BLaER1 (cell line): ENCODE measurements at regions not wholly inside any gene's neighbourhood (a gene's known extent, or its start where the extent isn't known, plus 50 kb on each side); places are given as distances from the start of the nearest gene placed in this dataset.

Source experiments
- H3K27ac ChIP-seq: shearing (Covaris generic); formaldehyde crosslinking; 2 replicates; pipeline ENCODE4 v1.8.1; 2022
- H3K27me3 ChIP-seq: shearing (Covaris generic); formaldehyde crosslinking; 2 replicates; pipeline ENCODE4 v1.8.1; 2022
- H3K36me3 ChIP-seq: shearing (Covaris generic); formaldehyde crosslinking; 2 replicates; pipeline ENCODE4 v1.8.1; 2022
- H3K4me1 ChIP-seq: shearing (Covaris generic); formaldehyde crosslinking; 2 replicates; pipeline ENCODE4 v1.8.1; 2022
- H3K4me2 ChIP-seq: shearing (Covaris generic); formaldehyde crosslinking; 2 replicates; pipeline ENCODE4 v1.8.1; 2022
- H3K4me3 ChIP-seq: shearing (Covaris generic); formaldehyde crosslinking; 2 replicates; pipeline ENCODE4 v1.8.1; 2022
- H3K9ac ChIP-seq: shearing (Covaris generic); formaldehyde crosslinking; 2 replicates; pipeline ENCODE4 v1.8.1; 2022
- H3K9me3 ChIP-seq: shearing (Covaris generic); formaldehyde crosslinking; 2 replicates; pipeline ENCODE4 v1.8.1; 2022
- H4K20me1 ChIP-seq: shearing (Covaris generic); formaldehyde crosslinking; 2 replicates; pipeline ENCODE4 v1.8.1; 2022
- Cebpa-rat ChIP-seq: shearing (Covaris generic); IDR thresholded peaks from 2 replicates; pipeline ENCODE4 v1.8.1; 2022

DNA sequence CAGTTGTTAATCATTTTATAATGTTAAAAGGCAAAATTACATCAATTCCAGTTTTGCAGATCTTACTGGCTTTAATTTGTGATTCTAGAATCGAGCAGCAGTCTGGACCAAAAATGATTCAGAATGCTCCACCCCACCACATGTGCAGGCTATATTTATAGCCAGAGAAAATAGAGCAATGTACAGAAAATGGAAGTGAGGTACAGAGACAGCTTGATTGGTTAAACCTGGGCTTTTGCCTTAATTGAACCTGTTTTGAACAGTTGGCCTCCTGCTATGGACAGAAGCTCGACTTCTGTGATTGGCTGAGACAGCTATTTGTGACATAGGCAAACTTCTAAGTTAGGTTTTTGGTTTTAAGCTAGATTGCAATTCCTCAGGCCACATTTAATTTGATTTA is 607.4 kb upstream of the MIR17HG start:
- Histone ChIP-seq H3K9ac (no peak overlapping the region), H3K36me3 (no peaks in the 10 kb centered on the region), H4K20me1 (no peaks in the 10 kb centered on the region), H3K4me2 (no peak overlapping the region), H3K4me1 (no peaks in the 10 kb centered on the region), H3K27ac (no peak overlapping the region), H3K27me3 (no peaks in the 10 kb centered on the region), H3K9me3 (no peaks in the 10 kb centered on the region), H3K4me3 (no peak overlapping the region)
- TF ChIP-seq Cebpa-rat = no peak

DNA sequence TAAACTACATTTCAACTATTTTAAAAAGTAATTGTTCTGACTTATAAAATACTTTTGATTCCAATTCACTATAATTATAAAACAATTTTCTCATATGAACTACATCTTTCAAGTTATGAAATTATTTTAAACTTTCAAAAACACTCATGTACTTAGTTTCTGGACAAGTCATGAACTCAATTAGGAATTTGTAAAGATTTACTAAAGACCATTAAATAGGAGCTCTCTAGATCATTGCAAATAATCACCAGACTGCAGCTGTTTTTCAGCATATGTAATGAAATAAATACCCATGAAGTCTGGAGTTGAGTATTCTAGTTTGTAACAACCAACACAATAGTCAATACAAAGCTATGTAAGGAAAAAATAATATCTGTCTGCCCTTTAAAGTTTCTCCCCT is 605.1 kb upstream of the MIR17HG start:
- no peaks in the 10 kb centered on the region for H4K20me1 ChIP-seq
- H3K4me1 ChIP-seq = no peaks in the 10 kb centered on the region
- H3K27me3 ChIP-seq = no peaks in the 10 kb centered on the region

DNA sequence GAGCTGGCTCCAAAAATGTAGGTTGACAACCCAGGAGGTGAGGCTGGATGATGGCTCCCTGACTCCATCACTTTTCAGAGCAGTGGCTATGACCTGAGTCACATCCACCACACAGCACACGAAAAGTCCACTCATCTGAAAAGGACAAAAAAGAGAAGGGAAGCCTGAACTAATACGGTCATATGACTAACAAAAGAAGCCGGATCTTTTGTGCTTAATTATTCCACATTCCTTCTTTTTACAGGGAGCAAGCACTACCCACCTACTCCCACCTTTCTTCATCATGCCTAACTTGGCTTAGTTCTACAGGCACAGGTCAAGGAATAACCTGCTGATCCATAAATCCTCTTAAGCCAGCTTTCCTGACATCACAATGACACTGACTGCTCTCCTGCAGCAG is 601.3 kb upstream of the MIR17HG start:
- Histone ChIP-seq H4K20me1 (no peaks in the 10 kb centered on the region), H3K9me3 (no peaks in the 10 kb centered on the region), H3K4me3 (no peak overlapping the region), H3K27me3 (no peaks in the 10 kb centered on the region), H3K4me1 (no peaks in the 10 kb centered on the region), H3K9ac (no peak overlapping the region), H3K27ac (no peak overlapping the region), H3K4me2 (no peak overlapping the region), H3K36me3 (no peaks in the 10 kb centered on the region)
- no peak for TF ChIP-seq Cebpa-rat

More for the DNA sequence above, 605.1 kb upstream of the MIR17HG start:
- no peak overlapping the region for H3K4me2 ChIP-seq
- no peaks in the 10 kb centered on the region for H3K36me3 ChIP-seq
- no peak overlapping the region for H3K27ac ChIP-seq
- no peak for TF ChIP-seq Cebpa-rat
- H3K9me3 ChIP-seq = no peaks in the 10 kb centered on the region
- no peak overlapping the region for H3K9ac ChIP-seq
- H3K4me3 ChIP-seq = no peak overlapping the region

DNA sequence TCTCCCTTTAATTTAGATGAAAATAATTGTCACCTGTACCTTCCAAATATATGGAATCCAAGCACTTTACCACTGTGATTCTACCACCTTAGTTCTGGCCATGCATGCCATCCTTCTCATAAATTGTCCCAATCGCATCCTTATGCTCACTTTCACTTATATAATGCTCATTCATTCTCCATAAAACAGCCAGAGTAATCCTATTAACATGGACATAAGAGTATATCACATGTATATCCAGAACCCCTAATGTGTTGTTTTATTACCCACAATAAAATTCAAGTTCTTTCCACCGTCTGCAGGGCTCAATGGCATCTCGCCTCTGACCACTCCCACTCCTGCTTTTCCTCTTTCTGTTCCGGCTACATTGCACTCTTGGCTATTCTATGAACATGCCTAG is 597.5 kb upstream of the MIR17HG start:
- Histone ChIP-seq H3K4me1 (no peaks in the 10 kb centered on the region), H3K27ac (no peak overlapping the region), H3K27me3 (no peaks in the 10 kb centered on the region), H3K9ac (no peak overlapping the region), H3K4me3 (no peak overlapping the region), H3K9me3 (no peaks in the 10 kb centered on the region), H4K20me1 (no peaks in the 10 kb centered on the region), H3K4me2 (no peak overlapping the region), H3K36me3 (no peaks in the 10 kb centered on the region)
- no peak for TF ChIP-seq Cebpa-rat

DNA sequence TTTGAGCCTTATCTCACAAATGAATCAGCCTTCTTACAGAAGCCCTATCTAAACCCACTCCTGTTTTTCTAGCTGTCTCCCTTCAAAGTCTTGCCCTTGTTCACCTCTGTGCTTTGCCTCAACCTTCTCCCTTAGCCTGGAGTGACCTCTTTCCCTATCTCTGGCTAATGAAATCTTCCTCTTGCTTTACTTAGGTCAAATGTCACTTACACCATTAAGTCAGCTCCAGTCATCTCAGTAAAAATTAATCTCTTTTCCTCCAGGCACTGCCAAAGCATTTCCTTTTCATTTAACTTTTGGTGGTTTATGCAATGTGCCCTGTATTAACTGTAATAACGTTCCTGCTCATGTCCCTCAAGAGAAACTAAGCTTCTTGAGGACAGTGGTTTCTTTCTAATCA is 596.5 kb upstream of the MIR17HG start:
- Histone ChIP-seq H3K4me1 (no peaks in the 10 kb centered on the region), H3K27ac (no peak overlapping the region), H4K20me1 (no peaks in the 10 kb centered on the region), H3K4me3 (no peak overlapping the region), H3K4me2 (no peak overlapping the region), H3K27me3 (no peaks in the 10 kb centered on the region), H3K9me3 (no peaks in the 10 kb centered on the region), H3K9ac (no peak overlapping the region), H3K36me3 (no peaks in the 10 kb centered on the region)
- no peak for TF ChIP-seq Cebpa-rat

DNA sequence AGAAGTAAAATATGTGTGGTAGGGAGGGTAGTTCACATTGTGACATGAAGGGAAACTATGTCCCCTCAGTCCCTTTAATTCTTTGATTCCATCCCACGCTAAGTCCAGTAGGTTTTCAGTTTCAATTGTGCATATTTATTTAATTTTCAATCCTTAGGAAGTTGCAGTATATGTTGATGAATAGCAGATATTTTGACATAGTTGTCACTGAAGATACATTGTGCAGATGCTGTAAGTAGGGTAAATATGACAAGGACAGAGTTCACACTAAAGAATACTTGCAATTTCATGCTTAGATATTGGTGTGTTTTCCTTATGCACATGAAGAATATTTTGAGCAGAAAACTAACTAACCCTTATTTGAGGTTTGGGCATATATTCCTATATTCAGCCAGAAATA is 595.4 kb upstream of the MIR17HG start:
- Histone ChIP-seq H3K9ac (no peak overlapping the region), H4K20me1 (no peaks in the 10 kb centered on the region), H3K4me1 (no peaks in the 10 kb centered on the region), H3K4me2 (no peak overlapping the region), H3K36me3 (no peaks in the 10 kb centered on the region), H3K27ac (no peak overlapping the region), H3K9me3 (no peaks in the 10 kb centered on the region), H3K4me3 (no peak overlapping the region), H3K27me3 (no peaks in the 10 kb centered on the region)
- TF ChIP-seq Cebpa-rat = no peak

DNA sequence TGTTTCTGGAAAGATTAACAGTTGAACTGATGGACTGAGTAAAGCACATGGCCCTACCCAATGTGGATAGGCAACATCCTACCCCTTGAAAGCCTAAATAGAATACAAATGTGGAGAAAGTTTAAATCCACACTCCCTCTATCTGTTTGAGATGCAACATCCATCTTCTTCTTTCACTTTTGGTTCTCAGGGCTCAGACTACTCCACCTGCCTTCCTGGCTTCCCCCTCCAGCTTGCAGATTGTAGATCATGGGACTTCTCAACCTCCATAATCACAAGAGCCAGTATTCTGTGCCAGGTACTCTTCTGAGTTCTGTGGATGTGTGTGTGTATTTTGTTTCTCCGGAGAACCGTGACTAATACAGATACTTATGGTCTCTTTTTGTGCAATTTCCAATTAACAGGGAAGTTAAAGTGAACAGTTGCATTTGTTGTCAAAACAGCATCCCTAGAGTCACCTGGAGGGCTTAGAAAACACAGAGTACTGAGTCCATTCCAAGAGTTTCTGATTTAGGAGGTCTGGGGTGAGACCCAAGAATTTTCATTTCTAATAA is 590.3 kb upstream of the MIR17HG start:
- TF ChIP-seq Cebpa-rat = no peak
- Histone ChIP-seq H3K9me3 (no peaks in the 10 kb centered on the region), H3K27ac (no peak overlapping the region), H3K9ac (no peak overlapping the region), H4K20me1 (no peaks in the 10 kb centered on the region), H3K4me3 (no peak overlapping the region), H3K4me1 (no peaks in the 10 kb centered on the region), H3K4me2 (no peak overlapping the region), H3K36me3 (no peaks in the 10 kb centered on the region), H3K27me3 (no peaks in the 10 kb centered on the region)

DNA sequence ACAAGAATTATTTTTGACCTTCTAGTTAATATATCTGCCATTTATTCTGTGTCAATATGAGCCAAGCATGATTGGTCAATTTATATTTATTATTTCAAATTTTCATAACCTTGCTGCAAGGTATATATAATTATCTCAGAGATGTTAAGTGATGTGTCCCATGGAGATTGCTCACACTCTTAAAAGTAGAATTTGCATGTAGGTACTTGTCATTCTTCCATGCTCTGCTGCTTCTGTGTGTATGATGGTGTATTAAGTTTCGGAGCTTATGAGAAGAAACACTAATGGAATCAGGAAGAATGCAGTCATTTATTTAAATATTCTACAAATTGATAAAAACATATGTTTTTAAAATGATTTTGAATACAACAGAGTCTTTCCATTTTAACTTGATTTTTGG is 586.8 kb upstream of the MIR17HG start:
- TF ChIP-seq Cebpa-rat = no peak
- Histone ChIP-seq H3K27ac (no peak overlapping the region), H3K4me3 (no peak overlapping the region), H4K20me1 (no peaks in the 10 kb centered on the region), H3K27me3 (no peaks in the 10 kb centered on the region), H3K9me3 (no peaks in the 10 kb centered on the region), H3K9ac (no peak overlapping the region), H3K4me1 (peaks cover 12% of the 10 kb centered on the region), H3K4me2 (no peak overlapping the region), H3K36me3 (no peaks in the 10 kb centered on the region)

DNA sequence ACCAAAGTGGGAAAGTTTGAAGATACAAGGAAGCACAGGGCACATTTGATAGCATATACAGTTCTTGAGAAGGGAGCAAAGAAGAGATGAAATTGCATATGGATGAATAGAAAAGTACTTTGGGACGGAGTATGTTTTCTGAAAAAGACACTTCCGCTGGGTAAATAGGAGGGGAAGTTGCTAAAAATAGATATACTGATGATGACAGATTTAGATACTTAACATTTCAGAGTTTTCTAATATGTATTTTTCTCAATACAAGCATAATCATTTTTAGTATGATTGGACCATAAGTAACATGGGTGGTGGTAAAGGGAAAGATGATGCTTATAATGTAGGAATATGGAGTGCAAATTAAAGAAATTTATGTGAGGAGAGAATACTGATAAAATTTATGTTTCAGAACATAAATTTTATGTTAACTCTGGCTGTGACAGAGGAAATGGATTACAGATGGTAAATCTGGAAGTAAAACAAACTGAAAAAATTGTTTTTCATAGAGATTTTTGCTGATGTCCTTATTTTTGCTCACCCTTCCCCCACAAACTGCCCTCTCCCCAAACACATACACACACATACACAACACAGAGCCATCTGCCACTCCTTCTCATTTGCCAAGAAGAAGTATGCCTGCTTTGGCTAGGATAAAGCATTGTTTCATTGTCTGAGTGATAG is 583.9 kb upstream of the MIR17HG start:
- Histone ChIP-seq H3K4me3 (no peak overlapping the region), H4K20me1 (no peaks in the 10 kb centered on the region), H3K4me2 (peak overlapping the region; percentile 21), H3K4me1 (peaks cover 12% of the 10 kb centered on the region), H3K9ac (no peak overlapping the region), H3K27ac (no peak overlapping the region), H3K27me3 (no peaks in the 10 kb centered on the region), H3K9me3 (no peaks in the 10 kb centered on the region), H3K36me3 (no peaks in the 10 kb centered on the region)
- no peak for TF ChIP-seq Cebpa-rat

DNA sequence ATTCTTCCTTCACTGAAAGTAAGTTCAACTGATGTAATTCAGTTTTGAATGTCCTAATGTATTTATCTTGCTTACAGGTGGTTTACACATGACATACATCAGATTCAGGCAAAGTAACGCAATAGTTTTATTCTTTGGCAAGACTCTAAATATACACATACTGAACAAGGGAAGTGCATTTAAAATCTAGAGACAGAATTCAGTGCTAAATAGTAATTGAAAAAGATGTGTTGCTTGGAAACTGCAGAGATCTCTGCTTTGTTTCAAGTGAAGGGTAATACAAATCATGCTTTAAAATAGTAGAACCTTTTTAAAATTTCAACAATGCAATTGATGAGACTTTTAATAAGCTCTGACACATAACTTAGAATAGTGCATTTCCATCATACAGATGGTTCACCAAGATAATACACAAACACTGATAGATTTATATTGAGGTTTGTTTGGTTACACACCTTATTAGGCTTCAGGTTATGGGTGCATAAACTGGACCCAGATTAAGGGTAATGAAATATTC is 581.0 kb upstream of the MIR17HG start:
- Histone ChIP-seq H3K36me3 (no peaks in the 10 kb centered on the region), H3K4me3 (no peak overlapping the region), H4K20me1 (no peaks in the 10 kb centered on the region), H3K9ac (no peak overlapping the region), H3K27ac (no peak overlapping the region), H3K9me3 (no peaks in the 10 kb centered on the region), H3K4me1 (peaks cover 12% of the 10 kb centered on the region), H3K27me3 (no peaks in the 10 kb centered on the region), H3K4me2 (no peak overlapping the region)
- TF ChIP-seq Cebpa-rat = no peak
